ENCODE measurements at regions not wholly inside any gene's neighbourhood (a gene's known extent, or its start where the extent isn't known, plus 50 kb on each side); places are given as distances from the start of the nearest gene placed in this dataset.

DNA sequence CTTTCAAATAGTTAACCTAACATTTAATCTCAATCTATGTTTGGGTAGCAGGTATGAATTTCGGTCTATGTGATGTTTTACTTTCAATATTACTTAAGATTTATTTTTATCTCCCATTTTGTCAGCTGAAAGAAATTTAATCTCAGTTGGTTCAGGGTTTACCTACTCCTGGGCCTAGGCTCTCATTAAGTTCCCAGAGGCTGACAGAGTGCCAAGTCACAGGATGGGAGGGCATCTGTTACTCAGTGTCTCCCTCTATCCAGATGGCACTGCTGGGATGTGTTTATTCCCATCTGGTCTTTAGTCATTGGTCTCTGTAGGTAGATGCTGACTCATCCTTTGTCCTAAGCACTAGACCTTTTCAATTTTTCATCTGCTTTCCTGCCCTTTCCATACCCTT, 129.4 kb upstream of the ARSJ start:
- no peak for TF ChIP-seq POLR2A (IDR thresholded peaks at IDR 0.05)
- TF ChIP-seq, protein P1, sequence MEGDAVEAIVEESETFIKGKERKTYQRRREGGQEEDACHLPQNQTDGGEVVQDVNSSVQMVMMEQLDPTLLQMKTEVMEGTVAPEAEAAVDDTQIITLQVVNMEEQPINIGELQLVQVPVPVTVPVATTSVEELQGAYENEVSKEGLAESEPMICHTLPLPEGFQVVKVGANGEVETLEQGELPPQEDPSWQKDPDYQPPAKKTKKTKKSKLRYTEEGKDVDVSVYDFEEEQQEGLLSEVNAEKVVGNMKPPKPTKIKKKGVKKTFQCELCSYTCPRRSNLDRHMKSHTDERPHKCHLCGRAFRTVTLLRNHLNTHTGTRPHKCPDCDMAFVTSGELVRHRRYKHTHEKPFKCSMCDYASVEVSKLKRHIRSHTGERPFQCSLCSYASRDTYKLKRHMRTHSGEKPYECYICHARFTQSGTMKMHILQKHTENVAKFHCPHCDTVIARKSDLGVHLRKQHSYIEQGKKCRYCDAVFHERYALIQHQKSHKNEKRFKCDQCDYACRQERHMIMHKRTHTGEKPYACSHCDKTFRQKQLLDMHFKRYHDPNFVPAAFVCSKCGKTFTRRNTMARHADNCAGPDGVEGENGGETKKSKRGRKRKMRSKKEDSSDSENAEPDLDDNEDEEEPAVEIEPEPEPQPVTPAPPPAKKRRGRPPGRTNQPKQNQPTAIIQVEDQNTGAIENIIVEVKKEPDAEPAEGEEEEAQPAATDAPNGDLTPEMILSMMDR (IDR thresholded peaks at IDR 0.05): no peak

Measured in adrenal gland (tissue), 5 donors.